ENCODE measurements at regions not wholly inside any gene's neighbourhood (a gene's known extent, or its start where the extent isn't known, plus 50 kb on each side); places are given as distances from the start of the nearest gene placed in this dataset.

GRCh38 chr11:131299598-131300438, 70.6 kb upstream of the NTM start (continued):
- no peak for TF ChIP-seq TSHZ2 (CRISPR knock-in tag; IDR thresholded peaks at IDR 0.05)
- TF ChIP-seq RARB (CRISPR knock-in tag; IDR thresholded peaks at IDR 0.05): no peak
- TF ChIP-seq OSR1 (CRISPR knock-in tag; IDR thresholded peaks at IDR 0.05): no peak
- TF ChIP-seq PPARA (CRISPR knock-in tag; IDR thresholded peaks at IDR 0.05; ENCODE audit: borderline replicate concordance): no peak
- no peak for TF ChIP-seq POU6F1 (CRISPR knock-in tag; IDR thresholded peaks at IDR 0.05; ENCODE audit: borderline replicate concordance, low read depth)
- TF ChIP-seq ZFP30 (CRISPR knock-in tag; IDR thresholded peaks at IDR 0.05): no peak
- TF ChIP-seq BACH2 (CRISPR knock-in tag; IDR thresholded peaks at IDR 0.05; ENCODE audit: borderline replicate concordance): no peak
- no peak for TF ChIP-seq TOX (CRISPR knock-in tag; IDR thresholded peaks at IDR 0.05; ENCODE audit: borderline replicate concordance)
- TF ChIP-seq ESRRG (CRISPR knock-in tag; IDR thresholded peaks at IDR 0.05): no peak

DNA sequence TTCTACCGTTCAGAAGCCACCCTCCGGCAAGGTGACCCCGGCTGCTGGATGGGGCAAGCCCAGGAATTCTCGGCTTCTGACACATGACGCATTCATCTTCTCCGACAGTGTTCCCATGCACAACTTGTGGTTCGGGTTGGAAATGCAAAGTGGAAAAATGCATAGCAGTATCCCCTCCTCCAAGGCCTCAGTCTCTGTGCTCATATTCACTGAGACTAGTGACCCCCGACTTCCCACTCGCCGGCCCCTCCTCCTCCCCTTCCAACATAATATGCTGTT, 70.0 kb upstream of the NTM start:
- TF ChIP-seq TSHZ2 (CRISPR knock-in tag; IDR thresholded peaks at IDR 0.05) (no peak), ZNF70 (CRISPR knock-in tag; IDR thresholded peaks at IDR 0.05) (no peak), OSR1 (CRISPR knock-in tag; IDR thresholded peaks at IDR 0.05) (no peak), ISL1 (CRISPR knock-in tag; IDR thresholded peaks at IDR 0.05) (no peak), TCF4 (CRISPR knock-in tag; IDR thresholded peaks at IDR 0.05; ENCODE audit: borderline replicate concordance) (no peak), PPARA (CRISPR knock-in tag; IDR thresholded peaks at IDR 0.05; ENCODE audit: borderline replicate concordance) (no peak), ZFP3 (CRISPR knock-in tag; IDR thresholded peaks at IDR 0.05) (no peak), POU6F1 (CRISPR knock-in tag; IDR thresholded peaks at IDR 0.05; ENCODE audit: borderline replicate concordance, low read depth) (no peak), RARB (CRISPR knock-in tag; IDR thresholded peaks at IDR 0.05) (no peak), ZNF565 (CRISPR knock-in tag; conservative IDR thresholded peaks at IDR 0.05; ENCODE audit: low read depth) (no peak), ESRRG (CRISPR knock-in tag; IDR thresholded peaks at IDR 0.05) (no peak), ZNF8 (CRISPR knock-in tag; IDR thresholded peaks at IDR 0.05) (no peak), ZFP30 (CRISPR knock-in tag; IDR thresholded peaks at IDR 0.05) (no peak), ZC3H10 (CRISPR knock-in tag; IDR thresholded peaks at IDR 0.05) (no peak), SNAI2 (CRISPR knock-in tag; IDR thresholded peaks at IDR 0.05) (no peak), GLIS3 (CRISPR knock-in tag; IDR thresholded peaks at IDR 0.05) (no peak), CSDC2 (CRISPR knock-in tag; IDR thresholded peaks at IDR 0.05) (no peak)
- TF ChIP-seq, protein P1, sequence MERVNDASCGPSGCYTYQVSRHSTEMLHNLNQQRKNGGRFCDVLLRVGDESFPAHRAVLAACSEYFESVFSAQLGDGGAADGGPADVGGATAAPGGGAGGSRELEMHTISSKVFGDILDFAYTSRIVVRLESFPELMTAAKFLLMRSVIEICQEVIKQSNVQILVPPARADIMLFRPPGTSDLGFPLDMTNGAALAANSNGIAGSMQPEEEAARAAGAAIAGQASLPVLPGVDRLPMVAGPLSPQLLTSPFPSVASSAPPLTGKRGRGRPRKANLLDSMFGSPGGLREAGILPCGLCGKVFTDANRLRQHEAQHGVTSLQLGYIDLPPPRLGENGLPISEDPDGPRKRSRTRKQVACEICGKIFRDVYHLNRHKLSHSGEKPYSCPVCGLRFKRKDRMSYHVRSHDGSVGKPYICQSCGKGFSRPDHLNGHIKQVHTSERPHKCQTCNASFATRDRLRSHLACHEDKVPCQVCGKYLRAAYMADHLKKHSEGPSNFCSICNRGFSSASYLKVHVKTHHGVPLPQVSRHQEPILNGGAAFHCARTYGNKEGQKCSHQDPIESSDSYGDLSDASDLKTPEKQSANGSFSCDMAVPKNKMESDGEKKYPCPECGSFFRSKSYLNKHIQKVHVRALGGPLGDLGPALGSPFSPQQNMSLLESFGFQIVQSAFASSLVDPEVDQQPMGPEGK (CRISPR knock-in tag; IDR thresholded peaks at IDR 0.05; ENCODE audit: borderline replicate concordance): no peak
- TF ChIP-seq, protein P2, sequence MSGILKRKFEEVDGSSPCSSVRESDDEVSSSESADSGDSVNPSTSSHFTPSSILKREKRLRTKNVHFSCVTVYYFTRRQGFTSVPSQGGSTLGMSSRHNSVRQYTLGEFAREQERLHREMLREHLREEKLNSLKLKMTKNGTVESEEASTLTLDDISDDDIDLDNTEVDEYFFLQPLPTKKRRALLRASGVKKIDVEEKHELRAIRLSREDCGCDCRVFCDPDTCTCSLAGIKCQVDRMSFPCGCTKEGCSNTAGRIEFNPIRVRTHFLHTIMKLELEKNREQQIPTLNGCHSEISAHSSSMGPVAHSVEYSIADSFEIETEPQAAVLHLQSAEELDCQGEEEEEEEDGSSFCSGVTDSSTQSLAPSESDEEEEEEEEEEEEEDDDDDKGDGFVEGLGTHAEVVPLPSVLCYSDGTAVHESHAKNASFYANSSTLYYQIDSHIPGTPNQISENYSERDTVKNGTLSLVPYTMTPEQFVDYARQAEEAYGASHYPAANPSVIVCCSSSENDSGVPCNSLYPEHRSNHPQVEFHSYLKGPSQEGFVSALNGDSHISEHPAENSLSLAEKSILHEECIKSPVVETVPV (CRISPR knock-in tag; IDR thresholded peaks at IDR 0.05): no peak
- ATAC-seq: no peak

Data from SK-N-SH treated with all-trans-retinoic acid at 6 μM for 48 hours (cell line).